GM18861 (cell line): ENCODE measurements at regions not wholly inside any gene's neighbourhood (a gene's known extent, or its start where the extent isn't known, plus 50 kb on each side); places are given as distances from the start of the nearest gene placed in this dataset.

ENCODE experiments used
- ATAC-seq: cut with Tn5 transposase; IDR thresholded peaks from one replicate; pipeline ENCODE4 v1.9.1; 2021; ENCODE audit not compliant: unreplicated experiment

DNA sequence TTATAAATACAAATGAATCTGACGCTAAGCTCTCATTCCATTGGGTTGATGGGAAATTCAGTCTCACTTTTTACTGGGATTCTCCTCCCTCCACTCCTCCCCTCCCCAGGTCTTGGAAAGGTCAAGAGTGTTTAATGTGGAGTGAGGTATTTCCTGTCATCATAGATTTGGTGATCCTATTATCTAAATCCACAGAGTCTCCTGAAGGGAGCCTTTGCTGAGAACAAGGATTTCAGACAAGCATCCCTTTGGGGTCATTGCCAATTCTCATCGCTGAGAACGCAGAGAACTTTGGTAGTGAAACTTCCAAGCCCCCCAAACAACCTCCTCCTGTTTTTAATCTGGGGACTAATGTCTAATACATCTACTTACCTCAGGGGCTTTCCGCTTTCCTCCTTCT is 297.9 kb downstream of the OTOL1 start:
- no peak for ATAC-seq

DNA sequence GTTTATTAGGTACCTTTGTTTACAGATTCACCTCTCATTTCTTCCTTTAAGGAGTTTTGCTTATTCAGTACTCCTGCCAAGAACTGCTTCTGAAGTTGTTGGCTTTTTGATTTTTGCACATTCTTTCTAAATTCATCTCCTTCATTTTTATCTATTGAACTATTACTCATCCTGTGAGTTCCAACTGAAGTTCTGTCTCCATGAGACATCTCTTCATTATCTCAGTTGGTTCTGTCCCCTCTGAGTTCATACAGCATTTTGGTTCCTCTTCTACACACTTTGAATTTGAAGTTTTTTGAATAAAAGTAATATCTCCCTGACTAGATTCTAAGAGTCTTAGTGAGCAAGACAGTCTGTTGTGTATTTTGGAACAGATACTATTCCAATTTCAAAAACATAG is 299.7 kb downstream of the OTOL1 start:
- ATAC-seq = no peak

DNA sequence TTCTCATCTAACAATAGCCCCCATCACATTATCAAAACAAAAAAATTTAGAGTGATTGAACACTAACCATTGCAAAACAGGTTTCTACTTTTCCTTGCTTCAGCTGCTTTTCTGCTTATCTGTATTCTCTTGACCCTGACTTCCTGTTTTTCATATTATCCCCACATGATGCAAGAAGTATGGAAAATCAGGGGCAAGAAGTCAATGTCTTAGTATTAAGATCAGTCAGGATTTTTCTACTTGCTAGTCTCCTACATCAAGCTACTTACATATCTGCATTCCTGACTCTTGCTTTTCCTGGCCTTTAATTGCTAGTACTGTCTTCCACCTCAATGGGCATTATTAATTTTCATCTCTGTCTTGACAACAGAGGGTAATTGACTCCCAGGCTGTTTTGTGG is 300.2 kb downstream of the OTOL1 start:
- ATAC-seq = no peak

DNA sequence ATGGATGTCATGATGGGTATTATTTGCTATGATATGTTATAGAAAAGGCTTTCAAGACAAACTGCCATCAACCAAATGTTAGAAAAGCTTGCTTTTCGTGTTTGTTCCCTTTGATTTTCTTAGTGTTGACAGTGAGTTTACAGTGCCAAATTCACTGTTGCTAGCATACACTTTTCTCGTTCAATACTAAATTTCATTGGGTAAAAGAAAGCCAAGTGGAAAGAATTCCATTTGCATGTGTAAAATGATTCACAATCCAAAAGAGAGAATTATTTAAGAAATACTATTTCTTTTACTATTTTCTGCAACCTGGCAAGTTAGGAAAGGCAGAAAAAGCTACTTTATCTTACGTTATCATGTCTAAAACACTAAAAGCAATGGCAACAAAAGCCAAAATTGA is 301.4 kb downstream of the OTOL1 start:
- ATAC-seq = no peak

DNA sequence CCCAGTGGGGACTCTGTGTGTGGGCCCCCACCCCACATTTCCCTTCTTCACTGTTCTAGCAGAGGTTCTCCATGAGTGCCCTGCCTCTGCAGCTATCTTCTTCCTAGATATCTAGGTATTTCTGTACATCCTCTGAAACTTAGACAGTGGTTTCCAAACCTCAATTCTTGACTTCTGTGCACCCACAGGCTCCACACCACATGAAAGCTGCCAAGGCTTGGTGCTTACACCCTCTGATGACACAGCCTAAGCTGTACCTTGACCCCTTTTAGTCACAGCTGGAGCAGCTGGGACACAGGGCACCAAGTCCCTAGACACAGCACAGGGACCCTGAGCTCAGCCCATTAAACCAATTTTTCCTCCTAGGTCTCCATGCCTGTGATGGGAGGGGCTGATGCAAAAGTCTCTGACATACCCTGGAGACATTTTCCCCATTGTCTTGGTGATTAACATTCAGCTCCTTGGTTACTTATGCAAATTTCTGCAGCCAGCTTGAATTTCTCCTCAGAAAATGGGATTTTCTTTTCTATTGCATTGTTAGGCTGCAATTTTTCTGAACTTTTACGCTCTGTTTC is 304.5 kb downstream of the OTOL1 start:
- no peak for ATAC-seq

DNA sequence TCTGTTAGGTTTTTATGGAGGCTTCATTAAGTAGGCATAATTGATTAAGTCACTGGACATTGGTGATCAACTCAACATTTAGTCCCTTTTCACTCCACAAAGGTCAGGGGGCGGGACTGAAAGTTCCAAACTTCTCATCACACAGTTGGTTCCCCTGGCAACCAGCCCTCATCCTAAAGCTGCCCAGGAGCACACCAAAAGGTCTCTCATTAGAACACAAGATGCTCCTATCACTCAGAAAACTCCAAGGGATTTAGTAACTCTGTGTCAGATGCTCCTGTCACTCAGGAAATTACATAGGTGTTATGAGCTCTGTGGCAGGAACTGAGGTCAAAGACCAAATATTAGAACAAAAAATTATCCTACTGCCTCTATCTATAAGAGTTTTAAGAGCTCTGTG is 321.5 kb downstream of the OTOL1 start:
- ATAC-seq = no peak

DNA sequence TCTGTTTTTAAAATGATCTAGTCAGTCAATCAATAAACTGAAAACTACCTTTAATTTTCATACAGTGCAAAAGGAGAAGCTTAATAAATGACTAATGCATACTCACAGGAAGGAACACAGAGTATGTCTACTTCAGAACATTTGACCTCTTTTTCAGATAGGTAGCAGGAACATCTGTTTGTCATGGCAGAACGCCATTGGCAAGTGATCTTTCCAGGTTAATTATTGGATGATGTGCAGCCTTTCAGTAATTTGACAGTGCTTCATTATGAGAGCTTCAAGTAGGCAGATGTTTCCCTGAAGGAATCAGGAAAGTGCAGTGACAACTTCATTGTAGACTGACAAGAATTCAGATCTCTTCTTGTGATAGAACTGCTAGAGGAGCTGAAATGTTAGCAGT is 325.0 kb downstream of the OTOL1 start:
- ATAC-seq = peak; percentile 62

DNA sequence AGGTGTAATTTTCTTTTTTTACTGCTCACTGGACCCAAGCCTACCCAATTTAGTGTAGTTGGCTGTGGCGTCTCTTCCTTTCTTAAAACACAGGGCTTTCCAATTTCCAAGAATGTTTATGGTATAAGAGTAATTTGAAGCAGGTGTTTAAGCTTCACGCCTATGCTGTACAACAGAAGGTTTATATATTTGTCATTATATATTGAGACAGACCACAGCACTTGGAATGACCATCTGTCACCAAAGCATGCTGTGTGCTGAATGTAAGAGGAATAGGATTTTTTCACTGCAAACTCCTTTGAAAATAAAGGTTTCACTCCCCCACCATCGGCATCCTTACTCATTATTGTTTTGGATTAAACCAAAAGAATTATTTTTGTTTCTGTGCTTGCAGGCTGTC is 325.7 kb downstream of the OTOL1 start:
- ATAC-seq = no peak

DNA sequence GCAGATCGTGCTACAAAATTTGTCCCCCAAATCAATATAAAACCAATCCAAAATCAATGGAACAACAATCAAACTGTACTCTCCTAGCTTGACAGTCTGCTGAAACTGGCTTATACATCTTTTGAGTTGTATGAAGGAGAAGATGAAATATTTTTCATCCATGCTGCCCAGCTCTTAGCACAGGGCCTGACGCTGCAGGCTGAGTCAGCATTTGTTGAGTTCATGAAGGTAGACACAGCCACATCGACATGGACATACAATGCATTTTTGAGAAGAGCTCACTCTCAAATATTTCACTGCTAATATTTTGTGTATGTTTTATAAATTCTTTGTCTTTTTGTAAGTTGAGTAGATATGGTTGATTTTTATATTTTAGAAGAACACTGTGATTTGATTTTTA is 327.3 kb downstream of the OTOL1 start:
- ATAC-seq = no peak

DNA sequence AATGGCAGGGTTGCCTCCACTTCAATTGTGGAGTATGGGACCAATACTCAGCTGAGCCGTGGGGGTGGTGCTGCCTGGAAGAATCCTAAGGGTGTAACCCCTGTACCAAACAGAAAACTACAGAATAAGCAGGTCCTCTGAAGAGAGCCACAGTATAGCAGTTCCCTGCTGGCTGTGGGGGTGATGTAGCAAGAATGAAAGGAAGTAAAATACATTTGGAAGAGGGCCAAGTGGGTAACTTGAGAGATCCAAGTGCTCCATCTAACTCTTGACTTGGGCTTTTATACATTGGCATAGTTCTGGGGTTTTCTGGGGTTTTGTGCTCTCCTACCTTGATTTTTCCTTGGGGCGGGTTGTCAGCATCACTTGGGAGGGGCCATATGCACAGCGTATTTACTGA is 341.4 kb downstream of the OTOL1 start:
- no peak for ATAC-seq

DNA sequence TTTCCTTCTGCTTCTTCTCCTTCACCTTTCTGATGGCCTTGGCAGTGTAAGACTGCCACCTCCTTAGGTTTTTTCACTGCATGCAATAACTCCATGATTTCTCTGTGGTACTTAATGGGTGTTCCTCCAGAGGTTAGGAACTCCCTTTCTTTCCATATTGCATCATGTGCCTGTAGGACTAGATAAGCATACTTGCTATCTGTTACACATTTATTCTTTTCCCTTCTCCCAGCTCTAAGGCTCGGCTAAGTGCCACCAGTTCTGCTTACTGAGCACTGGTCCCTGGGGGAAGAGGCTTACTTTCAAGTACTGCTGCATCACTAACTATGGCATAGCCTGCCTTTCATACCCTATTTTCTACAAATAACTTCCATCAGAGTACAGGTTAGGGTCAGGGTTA is 351.8 kb downstream of the OTOL1 start:
- no peak for ATAC-seq

DNA sequence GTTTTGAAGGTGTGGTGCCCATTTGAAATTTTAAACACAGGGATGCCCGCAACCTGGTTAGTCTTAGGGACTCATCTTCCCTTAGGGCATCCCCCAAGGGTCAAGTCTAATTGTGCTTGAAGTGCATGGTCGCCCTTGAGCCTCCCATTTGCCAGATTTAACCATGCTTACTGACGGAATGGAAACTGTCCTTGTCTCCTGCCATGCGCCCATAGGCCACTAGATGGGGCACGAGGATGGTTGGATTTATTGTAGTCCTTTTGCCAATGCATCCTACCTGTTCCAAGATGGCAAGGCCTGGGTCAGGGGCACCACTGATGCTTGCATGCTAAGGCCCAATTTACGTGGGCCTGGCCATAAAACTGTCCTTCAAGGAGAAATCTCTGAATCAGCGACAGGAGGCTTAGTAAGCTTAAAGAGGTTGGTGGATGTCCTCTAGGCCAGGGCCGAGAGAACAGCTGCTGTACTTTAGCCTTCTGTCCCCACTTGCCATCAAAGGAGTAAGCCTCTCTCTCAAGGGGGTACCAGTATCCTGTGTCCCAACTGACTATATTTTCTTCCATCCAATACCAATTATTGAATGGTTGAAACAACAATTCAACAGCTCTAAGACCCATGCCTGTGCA is 355.4 kb downstream of the OTOL1 start:
- ATAC-seq = peak; percentile 97

DNA sequence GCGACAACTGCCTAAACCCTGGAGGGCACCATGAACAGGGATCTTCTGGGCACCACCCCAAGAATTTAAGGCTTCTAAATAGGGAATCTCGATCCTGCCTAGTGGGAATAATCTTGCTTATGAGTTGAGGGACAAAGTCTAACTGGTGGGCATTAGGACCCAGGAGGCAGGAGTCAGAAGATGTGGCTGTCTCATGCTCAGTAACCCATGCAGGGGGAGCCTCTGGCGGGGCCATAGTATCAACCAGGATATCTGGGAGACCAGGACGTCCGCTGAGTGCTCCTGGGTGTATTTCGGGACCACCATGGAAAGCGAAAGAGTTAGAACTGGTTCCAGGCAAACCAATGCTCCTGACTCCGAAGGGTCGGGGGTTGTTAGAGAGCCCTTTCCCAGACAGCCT is 356.1 kb downstream of the OTOL1 start:
- ATAC-seq = no peak

DNA sequence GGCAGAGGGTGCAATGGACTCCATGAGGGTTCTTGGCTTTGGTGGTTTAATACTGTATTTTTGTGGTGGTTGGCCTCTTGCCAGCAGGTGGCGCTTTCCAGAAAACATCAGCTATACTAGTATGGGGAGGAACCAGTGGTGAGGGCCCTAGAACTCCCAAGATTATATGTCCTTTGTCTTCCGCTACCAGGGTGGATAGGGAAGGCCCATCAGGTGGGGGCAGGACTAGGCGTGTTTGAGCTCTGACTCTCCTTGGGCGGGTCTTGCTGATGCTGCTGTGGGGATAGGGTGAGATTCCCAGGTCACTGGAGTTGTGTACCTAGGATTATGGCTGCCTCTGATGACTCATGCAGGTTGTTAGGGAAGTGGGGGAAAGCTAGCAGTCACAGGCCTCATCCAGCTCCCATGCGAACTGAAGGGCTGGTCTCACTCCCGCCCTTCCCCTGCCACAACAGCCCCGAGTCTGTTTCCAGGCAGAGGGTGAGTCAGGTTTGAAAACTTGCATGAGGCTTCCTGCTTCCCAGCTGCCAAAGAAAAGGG is 357.7 kb downstream of the OTOL1 start:
- peak; percentile 50 for ATAC-seq

DNA sequence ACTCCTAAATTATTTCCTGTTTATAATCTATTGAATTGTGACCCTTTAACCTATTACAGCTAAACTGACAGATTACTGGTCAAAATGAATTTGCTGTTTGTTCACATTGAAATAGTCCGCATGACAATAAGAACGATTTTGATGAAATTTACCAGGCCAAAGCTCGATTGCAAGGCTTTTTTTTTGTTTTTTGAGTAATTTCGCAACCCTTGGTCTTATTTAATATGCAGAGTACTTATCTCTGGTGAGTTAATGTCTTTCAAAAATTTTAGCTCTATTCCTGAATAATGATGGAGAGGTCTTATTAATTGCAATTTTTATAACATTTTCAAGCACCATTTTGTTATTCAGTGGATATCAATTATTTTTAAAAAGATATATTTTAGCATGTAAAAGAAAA is 362.4 kb downstream of the OTOL1 start:
- ATAC-seq = no peak

DNA sequence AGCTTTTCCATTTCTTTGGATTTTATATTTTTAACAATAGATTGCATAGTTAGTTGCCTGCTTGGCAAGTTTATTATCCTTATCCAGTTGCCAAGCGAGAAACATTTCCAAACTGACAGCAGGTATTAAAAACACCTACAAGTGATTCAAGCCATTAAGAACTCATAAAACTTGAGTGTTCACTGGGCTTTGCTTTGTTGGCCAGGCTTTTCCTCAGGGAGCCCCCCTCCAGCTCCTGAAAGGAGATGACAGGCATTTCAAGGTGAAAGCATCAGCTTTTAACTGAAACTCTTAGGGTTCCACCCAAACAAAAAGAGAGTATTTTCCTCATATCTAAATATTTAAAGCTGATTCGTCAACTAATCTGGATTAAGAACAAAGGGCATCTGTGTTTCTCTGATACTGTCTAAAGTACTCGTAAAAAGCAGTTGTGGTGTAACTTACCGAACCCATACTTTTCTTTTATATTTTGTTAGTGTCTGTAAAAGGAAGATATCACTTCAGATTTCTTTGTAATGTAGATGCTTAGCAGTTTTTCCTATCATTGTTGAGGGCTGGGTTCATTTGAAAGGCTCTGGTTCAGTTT is 363.4 kb downstream of the OTOL1 start:
- no peak for ATAC-seq

DNA sequence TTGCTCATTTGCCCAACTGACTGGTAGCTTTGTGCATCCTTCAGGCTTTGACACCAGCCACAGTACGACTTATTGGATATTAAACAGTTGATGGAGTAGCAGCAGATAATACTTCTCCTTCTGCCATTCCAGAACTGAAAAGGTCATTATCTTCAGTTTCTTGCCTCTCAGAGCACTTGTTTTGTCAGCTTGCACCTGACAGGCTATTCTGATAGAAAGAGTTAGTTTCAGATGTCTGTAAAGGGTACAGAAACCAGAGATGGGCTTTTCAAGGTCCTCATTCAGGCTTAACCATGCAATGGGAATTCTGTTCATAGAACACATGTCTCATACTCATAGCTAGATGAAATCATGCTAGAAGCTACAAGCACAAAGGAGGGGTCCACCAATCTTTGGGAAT is 367.2 kb downstream of the OTOL1 start:
- ATAC-seq = no peak

DNA sequence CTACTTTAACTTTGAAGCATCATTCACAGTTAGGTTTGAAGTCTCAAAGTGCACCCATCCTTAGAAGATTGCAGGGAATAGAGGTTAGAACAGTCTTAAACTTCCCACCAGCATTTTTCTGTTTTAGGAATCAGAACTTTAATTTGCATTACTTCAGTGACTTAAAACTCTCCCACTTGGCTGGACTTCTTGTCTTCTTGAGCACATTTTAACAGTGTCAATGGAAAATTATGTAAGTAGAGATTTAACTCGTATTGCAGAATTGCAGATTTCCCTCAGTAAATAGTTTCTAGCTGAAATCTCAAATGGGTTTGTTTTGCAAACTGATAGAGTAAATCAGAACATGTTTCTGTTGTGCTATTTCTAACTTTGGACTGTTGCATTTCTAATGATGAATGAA is 369.6 kb downstream of the OTOL1 start:
- no peak for ATAC-seq

DNA sequence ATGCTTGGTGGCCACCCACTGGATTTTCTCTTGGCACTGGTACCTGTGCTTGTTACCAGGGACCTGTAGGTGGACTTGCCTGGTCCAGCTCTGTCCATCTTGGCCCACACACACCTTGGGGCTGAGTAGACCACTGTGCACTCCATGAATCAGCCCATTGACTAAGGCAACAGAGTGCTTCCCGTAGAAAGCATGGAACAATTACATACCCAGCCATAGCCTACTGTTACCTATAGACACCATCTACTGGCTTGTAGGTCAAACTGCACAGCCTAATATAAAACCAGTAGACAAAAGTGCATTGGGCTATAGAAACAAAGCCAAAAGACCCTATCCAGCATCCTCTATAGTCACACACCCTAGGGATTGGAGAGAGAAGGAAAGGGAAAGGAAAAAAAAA is 378.9 kb downstream of the OTOL1 start:
- no peak for ATAC-seq

DNA sequence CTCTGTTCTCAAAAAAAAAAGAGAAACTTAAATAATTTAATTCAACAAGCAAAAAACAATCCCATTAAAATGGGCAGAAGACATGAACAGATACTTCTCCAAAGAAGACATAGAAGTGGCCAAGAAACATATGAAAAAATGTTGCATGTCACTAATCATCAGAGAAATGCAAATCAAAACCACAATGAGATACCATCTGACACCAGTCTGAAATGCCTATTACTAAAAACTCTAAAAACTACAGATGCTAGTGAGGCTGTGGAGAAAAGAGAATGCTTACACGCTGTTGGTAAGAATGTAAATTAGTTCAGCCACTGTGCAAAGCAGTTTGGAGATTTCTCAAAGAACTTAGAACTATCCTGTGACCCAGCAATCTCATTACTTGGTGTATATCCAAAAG is 382.9 kb downstream of the OTOL1 start:
- no peak for ATAC-seq

DNA sequence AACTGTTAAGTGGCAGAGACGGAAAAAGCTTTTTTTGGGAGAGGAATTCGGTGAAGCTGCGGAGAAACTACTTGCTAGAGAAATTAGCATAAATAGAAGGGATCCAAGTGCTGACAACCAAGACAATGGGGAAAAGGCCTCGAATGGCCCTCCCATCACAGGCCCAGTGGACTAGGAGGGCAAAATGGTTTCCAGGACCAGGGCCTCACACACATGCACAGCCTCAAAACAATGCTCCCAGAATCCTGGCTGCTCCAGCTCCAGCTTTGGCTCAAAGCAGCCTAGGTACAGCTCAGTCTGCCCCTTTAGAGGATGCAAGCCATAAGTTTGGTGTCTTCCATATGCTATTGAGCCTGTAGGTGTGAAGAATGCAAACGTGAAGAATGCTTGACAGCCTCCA is 388.2 kb downstream of the OTOL1 start:
- no peak for ATAC-seq

DNA sequence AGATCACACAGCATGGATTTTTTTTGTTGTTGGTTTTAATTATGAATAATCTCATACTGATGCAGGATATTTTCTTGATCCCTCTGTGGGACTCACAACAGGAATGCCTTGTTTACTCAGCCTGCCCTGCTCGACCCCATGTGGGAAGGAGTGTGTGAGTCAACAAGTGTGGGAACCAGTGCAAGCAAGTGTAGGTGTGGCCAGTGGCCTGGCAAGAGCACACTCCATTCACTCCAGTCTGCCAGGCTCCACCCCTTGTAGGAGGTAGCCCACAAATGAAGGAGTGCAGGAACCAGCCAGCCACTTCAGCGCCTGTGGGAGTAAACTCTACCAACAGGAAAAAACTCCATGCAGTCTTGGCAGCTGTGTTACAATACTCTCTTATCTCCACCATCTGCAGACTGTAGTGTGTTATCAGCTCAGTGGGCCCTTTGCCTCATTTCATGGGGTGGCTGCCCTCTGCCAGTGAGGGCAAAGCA is 393.6 kb downstream of the OTOL1 start:
- no peak for ATAC-seq

DNA sequence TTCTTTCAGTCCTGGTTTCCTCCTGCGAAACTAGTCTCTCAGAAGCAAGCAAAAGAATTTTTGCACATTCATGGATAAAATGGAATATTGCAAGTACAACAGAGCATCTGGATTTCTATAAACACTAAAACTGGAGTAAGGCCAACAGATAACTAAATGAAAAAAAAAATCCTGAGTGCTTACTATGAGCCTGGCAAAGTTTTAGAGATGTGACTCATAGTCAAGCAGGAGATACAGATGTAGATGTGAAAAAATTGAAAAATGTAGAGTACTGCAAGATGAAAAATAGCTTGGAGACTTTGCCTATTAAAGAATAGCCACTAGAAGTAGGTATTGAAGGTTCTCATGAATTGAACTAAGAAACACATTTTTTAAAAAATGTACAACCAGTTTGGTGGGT is 397.4 kb downstream of the OTOL1 start:
- ATAC-seq = no peak
